Hepatocyte (in vitro differentiated cells): ENCODE measurements at regions not wholly inside any gene's neighbourhood (a gene's known extent, or its start where the extent isn't known, plus 50 kb on each side); places are given as distances from the start of the nearest gene placed in this dataset.

Experiments used
- CTCF ChIP-seq: fragments of 200-600 bp; sonication (generic); IDR thresholded peaks from 2 replicates; pipeline ENCODE4 v1.5.1; 2016; ENCODE audit warnings: antibody characterized with exemption, mild to moderate bottlenecking; ENCODE audit not compliant: poor library complexity
- EZH2 ChIP-seq: fragments of 200-600 bp; sonication (generic); IDR thresholded peaks from 2 replicates; pipeline ENCODE4 v1.6.1; 2016; ENCODE audit warnings: antibody characterized with exemption, mild to moderate bottlenecking, borderline replicate concordance
- EZH2phosphoT487 ChIP-seq: fragments of 200-600 bp; sonication (generic); IDR thresholded peaks from one replicate; pipeline ENCODE4 v1.6.1; 2018; ENCODE audit warnings: antibody characterized with exemption, mild to moderate bottlenecking, low read depth, moderate library complexity; ENCODE audit not compliant: unreplicated experiment, severe bottlenecking

DNA sequence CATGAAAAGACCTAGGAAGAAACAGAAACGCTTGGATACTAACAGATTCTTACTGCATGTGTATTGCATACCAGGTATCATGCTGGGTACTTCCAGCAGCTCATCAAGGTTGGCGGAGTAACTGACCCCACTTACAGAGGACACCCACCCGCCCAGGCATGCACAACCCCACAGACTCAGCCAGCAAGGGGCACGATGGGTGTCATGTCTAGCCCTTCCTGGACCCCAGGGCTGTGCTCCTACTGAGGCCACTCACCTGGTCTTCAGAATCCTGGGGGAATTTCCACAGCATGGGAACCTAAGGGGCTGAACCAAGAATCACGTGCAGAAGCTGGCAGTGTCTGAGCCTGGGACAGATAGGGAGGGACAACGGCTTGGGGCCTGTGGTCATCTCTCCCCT is 134.1 kb upstream of the ZNF32 start:
- TF ChIP-seq CTCF (no peak), EZH2phosphoT487 (no peak), EZH2 (no peak)
